Stimulated activated naive CD8-positive, alpha-beta T cell treated with anti-CD3 and anti-CD28 coated beads, Interleukin-15, Interleukin-2, amounts not matched to agents 100 U/mL and 50 U/mL, for 24 hours (primary cell): ENCODE measurements at regions not wholly inside any gene's neighbourhood (a gene's known extent, or its start where the extent isn't known, plus 50 kb on each side); places are given as distances from the start of the nearest gene placed in this dataset.
"Not testable (repeated sequence)": the region's sequence is repeated elsewhere in the genome, so short reads cannot be mapped to it uniquely, and the experiment has no call there.

ENCODE experiments used
- ATAC-seq: fragments of 150-1000 bp; cut with Tn5 transposase; one replicate; pipeline ENCODE4 v1.10.0; 2021
- DNase-seq: peaks from one replicate; pipeline ENCODE4 v3.0.0; 2021

DNA sequence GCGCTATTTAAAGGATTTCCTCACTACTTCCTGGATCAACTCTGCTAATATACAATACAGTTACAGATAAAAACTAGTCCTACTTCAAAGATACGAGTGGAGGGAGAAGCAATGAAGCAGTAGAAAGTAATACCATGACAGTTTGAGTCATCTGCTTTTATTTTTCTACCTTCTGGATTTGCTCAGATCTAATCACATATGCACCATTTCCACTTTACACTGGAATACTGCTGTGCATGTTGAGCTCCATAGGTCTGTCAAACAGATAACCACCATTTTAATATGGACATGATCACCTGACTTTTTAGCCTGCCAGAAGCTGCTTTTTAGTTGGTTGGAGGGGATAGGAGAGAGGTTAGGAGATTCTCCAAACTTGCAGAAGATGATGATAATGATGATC, 92.5 kb downstream of the MMUT start:
- ATAC-seq (no peak), DNase-seq (no peak)

DNA sequence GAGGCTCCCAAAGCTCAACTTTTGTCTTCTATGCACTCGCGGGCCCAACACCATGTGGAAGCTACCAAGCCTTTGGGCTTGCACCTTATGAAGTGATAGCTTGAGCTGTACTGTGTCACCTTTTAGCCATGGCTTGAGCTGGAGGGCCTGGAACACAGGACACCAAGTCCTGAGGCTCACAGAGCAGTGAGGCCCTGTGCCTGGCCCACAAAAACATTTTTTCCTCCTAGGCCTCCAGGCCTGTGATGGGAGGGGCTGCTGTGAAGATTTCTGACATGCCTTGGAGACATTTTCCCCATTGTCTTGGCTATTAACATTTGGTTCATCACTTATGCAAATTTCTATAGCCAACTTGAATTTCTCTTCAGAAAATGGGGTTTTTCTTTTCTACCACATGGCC, 96.5 kb downstream of the MMUT start:
- DNase-seq (no peak), ATAC-seq (no peak)

DNA sequence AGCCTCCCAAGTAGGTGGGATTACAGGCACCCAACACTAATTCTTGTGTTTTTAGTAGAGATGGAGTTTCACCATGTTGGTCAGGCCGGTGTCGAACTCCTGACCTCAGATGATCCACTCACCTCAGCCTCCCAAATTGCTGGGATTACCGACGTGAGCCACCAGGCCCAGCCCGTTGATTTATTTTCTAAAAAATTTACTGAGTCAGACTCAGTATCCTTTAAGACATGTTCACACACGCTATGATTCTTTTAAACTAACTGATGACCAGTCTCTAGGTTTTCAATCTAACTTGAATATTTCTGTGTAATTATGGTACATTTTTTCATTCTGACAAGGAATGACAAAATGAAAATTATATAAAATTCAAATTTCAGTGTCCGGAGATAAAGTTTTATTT, 114.5 kb downstream of the MMUT start:
- DNase-seq, result no peak
- ATAC-seq, result no peak

DNA sequence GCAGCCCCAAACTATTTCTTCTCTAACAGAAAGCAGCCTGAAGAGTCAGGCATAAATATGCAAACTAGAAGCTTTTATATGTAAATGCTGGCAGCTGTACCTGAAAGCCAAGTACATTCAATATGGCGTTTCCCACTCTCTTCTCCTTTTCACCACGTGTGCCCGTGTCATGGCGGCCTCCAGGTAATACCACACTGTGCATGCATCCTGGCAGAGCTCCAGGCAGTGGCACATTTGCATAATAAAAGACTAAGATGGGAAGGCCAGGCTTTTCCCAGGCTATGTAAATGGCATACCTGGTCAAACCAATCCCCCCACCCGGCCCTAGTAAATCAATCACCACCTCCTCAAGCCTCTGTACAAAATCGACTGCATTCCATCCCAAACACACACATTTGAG, 120.6 kb downstream of the MMUT start:
- DNase-seq, result no peak
- ATAC-seq, result no peak

DNA sequence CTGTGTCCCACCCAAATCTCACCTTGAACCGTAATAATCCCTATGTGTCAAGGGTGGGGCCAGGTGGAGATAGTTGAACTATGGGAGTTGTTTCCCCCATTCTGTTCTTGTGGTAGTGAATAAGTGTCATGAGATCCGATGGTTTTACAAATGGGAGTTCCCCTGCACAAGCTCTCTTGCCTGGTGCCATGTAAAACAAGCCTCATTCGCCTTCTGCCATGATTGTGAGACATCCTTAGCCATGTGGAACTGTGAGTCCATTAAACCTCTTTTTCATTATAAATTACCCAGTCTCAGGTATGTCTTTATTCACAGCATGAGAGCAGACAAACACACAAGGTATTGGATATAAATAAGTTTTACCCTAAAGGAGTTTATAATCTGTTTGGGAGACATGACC, 121.2 kb downstream of the MMUT start:
- no peak for ATAC-seq
- DNase-seq, result no peak

DNA sequence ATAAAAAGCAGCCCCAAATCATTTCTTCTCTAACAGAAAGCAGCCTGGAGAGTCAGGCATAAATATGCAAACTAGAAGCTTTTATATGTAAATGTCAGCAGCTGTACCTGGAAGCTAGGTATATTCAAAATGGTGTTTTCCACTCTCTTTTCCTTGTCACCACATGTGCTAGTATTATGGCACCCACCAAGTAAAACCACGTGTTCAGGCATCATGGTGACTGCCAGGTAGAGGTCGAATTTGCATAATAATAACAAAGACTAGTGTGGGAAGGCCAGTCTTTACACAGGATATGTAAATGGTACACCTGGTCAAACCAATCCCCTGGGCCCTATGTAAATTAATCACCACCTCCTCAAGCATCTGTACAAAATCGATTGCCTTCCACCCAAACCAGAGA, 124.0 kb downstream of the MMUT start:
- ATAC-seq, result no peak
- DNase-seq, result no peak

DNA sequence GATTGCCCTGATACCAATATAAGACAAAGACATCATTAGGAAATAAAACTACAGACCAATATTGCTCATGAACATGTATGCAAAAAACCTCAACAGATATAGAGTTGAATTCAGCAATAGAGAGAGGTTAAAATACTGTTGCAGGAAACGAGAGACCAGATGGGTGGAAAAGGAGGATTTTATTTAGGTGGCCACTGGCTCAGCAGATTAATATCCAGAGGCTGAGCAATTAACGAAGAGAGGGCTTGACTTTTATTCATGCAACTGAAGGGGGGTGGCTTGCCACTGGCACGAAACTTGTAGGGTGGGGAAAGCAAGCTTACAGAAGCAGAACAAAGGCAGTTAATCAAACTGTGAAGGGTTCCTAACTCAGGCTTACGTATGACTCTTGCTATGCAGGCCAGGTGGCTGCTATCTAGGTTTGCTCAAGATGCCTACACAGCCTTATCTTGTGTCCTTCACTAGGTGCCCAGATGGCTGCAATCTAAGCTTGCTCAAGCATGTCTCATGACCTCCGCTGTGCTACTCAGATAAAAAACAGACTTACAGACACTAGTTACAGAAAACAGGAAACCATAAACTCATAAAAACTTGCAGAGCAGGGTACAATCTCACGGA, 126.4 kb downstream of the MMUT start:
- ATAC-seq, result no peak
- DNase-seq, result no peak

DNA sequence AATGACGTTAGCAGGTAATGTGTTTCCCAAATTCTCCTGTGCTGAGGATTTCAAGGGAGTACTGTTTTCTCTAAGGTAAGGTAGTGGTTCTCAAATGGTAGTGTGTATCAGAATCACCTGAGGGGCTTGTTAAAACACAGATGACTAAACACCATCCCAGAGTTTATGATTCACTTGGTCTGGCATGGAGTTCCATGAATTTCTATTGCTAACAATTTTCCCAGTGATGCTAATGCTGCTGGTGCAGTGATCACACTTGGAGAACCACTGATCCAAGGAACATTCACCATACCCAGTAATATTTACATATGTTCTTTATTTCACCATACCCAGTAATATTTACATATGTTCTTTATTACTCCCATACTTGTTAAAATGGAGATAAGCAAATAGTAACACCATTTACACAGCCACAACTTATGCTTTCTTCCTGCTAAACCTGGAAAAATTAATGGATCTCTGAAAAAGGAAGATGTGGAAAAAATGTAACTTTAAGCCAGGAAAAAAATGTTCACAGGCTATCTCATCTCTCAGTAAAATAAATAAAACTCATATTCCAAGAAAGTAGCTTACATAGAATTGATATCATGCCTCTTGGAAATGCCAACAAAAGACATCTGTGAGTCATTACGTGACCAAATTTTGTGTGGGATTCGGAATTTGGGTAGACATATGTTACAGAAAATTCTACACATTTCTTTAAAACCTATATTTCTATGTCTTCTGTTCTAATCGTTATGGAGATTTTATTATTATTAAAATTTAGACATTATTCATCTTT, 129.5 kb downstream of the MMUT start:
- DNase-seq (no peak), ATAC-seq (no peak)

DNA sequence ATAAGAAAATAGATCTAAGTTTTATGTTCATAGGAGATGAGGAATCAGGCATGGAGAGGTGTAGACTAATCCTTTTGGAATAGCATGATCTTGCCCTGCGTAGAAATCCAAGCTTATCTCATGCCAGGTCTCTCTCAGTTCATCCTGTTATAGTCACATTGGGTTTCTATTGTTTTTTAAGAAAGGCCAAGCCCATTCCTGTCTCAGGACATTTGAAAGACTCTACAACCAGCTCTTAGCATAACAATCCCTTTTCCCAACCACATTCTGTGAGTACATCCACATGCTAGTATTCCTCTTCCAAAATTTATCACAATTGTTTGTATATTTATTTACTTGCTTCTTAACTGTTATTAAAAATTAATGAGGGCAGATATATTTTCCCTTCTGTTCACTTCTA, 130.3 kb downstream of the MMUT start:
- DNase-seq (no peak), ATAC-seq (no peak)

DNA sequence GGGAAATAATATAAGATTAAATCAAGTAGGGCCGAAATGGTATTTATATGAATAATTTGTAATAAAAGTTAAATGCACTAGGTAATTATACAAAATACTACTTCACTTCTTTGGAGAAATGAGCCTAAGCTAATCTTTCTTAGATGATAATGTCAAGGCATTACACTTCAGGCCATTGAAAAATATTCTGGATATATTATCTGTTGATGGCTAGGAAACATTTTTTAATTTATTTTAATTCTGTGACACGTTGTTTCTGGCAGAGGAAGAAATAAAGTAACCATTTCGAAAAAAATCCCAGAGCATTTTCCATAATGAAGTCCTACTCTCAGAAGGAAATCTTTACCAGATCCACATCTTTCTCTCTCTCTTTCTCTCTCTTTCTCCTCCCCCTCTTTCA, 133.9 kb downstream of the MMUT start:
- ATAC-seq, result no peak
- DNase-seq, result no peak

DNA sequence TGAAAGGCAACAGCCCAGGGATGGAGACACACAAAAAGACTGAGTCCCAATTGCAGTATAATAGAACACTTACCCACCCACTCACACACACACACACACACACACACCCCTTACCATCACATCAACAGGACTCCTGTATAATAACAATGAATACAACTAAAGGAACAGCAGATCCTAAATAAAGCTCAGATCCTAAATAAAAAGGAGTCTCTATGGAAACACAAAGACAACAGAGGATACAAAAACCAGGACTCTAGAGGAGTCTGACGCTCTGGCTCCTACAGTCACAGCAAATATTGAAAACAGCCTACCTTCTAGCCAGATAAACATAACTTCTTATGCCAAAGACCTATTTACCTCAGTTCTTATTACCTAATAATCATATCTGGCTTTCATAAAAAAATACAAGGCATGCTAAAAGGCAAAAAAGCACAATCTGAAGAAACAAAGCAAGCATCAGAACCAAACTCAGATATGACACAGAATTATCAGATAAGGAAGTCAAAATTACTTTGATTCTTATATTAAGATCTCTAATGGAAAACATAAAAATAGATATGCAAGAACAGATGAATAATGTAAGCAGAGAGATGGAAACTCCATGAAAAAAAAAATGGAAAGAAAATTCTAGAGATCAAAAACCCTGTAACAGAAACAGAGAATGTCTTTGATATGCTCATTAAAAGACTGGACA, 134.9 kb downstream of the MMUT start:
- no peak for DNase-seq

DNA sequence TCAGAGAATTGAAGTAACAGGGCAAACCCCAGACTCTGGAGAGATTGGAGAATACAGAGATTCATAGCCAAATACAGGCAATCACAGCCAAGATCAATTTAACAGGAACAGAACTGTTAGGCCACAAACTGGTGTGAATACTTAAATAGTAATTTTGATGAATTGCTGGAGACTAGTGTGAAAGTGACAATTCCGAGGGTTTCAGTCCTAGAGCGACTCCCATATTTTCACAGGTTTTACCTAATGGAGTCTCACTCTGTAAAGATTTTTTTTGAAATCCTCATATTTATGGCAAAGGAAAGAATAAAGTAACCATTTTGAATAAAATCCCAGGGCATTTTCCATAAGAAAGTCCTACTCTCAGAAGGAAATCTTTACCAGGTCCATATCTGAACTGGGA, 135.5 kb downstream of the MMUT start:
- ATAC-seq (no peak), DNase-seq (no peak)

More for the DNA sequence above, 134.9 kb downstream of the MMUT start:
- no peak for ATAC-seq

DNA sequence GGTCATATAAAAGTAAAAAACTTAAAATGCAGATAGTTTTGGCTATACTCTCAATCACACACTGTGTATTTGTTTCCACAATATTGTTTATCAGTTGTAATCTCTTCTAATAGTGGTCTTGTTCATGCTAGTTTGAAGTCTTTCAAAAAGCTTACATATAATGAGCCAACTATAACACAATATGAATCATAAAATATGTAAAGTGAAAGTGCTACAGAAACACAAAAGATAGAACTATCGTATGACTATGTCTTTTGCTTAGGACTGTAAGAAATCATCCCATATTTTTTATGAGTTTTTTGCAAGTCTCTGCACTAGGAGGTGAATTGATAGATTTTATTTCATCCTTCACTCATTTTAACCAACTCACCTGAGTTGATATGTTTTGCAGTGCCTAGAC, 136.0 kb downstream of the MMUT start:
- DNase-seq (no peak), ATAC-seq (no peak)

DNA sequence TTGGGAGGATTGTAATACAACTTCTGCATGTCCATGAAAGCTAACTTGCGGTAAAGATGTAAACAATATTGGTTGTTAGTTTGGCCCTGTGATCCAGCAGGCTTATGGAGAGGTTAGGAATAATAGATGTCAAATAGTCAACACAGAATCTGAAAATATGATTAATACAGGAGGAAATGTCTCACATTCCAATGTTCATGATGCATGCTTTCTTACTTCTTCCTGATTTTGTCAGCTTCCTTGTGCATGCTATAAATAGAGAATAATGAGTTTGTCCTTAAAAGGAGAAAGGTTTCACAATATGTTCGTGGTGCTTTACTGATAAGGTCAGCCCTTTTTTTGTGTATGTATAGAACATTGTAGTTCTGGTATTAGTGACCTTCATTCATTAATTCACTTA, 136.7 kb downstream of the MMUT start:
- DNase-seq (no peak), ATAC-seq (no peak)

DNA sequence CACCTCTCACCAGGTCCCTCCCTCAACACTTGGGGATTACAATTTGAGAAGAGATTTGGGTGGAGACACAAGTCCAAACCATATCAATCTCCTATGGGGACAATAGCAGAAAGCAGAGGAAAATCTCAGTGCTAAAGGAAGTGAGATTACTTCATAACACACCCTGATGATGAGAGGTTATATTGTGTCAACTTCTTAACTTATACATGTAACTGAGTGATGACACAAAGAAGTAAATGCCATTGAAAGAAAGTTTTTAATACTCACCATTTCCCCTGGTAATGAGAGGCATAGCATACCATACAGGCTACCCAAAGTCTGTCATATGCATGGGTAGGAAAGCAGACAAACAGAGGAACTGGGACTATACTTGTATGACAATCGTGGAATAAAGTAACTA, 137.2 kb downstream of the MMUT start:
- DNase-seq (no peak), ATAC-seq (no peak)

DNA sequence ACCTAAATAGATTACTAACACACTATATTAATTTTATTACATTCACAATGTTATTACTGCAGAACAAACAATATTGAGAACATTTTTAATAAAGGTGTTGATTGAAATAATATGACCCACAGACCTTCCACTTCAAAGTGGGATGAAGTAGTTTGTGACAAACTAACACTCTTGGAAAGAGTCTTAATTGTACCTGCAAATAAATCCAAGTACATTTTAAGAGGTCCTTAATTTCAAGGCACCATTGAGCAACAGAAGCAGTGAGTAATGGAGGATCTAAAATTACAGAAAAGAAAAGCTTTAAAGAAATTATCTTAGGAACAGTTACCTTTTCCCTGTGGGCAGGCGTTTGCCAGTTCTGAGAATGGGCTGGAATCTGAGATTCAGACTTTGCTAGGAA, 140.2 kb downstream of the MMUT start:
- DNase-seq, result no peak
- ATAC-seq, result no peak

DNA sequence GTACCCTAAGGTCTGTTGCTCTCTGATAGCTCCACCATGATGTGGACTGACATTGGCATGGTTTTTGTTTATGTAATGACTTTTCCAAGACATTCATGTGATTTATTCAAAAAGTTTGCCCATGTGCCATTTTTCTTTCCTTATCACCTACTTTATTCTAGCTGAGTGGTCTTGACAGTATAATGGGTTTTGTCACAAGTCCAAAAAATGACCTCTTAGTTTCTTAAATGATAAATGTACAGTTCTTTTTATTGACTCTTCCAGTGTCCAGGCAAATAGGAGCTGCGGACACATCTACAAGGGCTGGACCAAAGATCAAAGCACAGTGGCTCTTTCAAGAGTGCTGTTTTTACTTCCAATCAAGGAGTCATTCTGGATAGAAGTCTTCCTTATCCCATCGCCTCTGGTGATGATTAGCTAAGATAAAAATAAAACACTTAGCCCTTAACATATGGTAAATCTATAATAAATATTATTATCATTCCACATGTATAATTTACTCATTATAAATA, 141.4 kb downstream of the MMUT start:
- ATAC-seq, result no peak
- DNase-seq, result no peak

DNA sequence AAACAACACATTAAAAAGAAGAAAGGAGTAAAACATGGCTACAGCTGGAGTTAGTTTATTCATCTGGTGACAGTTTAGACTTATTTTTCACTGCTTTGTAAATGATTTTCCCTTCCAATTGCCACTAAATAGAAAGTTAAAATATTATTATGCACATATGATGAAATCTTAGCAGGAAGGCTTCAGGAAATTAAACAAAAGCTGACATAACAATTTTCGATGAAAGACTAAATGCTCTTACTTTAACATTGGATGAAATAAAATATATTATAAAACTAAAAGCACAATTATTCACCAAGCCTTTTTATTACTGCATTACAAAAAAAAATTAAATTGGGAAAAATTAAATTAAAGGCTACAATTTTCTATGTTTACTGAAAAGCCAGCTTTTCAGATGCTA, 158.0 kb downstream of the MMUT start:
- DNase-seq (no peak), ATAC-seq (no peak)

DNA sequence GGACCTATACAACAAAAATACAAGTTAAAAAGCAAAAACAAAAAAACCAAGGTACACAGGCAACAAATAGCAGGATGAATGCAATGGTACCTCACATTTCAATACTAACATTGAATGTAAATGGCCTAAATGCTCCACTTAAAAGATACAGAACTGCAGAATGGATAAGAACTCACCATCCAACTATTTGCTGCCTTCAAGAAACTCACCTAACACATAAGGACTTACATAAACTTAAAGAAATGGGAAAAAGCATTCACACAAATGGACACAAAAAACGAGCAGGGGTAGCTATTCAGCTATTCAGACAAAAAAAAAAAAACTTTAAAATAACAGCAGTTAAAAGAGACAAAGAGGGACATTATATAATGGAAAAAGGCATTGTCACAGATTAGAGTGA, 158.7 kb downstream of the MMUT start:
- not testable (repeated sequence) for DNase-seq, ATAC-seq

DNA sequence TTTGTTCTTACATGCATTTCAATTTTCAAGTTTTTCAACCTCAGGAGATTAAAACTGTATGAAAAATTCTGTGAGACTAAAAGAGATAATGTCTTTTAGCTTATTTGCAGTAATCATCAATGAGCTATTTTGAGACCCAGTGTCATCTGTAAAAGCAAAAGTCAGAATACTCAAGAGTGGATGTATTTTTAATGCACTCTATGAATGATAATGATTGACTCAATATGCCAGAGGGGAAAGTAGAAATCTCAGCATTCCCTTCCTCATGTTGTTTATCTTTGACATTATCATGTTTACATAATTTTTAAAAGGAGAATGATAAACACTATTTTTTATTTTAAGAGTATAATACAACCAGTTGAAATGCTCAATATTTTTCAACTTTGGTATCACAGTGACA, 162.1 kb downstream of the MMUT start:
- DNase-seq (no peak), ATAC-seq (no peak)

DNA sequence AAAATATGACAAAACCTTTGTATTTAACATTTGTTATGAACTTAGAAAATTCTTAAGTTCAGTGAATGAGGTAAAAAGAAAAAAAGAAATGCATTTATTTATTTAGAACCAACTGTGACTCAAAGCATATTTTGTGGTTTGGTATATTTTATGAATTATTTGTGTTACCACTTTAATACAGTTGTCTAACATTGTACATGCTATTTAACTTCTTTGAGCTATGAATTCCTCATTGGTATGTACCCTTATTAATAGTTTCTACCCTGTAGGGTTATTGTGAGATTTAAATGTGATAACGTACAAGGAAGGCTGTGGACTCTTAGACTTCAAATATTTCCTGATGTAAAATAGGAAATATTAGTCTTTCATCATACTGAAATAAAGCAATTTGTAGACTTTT, 162.6 kb downstream of the MMUT start:
- ATAC-seq, result no peak
- no peak for DNase-seq

DNA sequence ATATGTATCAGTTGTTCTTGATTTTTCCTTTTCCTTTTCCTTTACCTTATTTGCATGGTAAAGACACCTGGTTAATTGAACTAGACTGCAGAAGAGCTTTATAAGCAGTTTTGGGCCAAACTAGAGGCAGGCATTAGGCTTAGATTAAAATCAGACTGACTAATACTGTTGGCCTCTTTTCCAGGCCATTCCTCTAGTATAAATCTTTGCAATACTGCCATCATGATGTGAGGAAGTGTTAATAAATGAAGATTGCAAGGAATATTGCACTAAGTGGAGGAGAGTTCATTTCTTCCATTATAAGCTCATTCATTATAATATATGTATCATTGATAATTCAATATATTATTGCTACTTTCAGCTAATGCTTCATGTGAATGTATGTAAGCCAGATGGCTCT, 163.8 kb downstream of the MMUT start:
- no peak for ATAC-seq

DNA sequence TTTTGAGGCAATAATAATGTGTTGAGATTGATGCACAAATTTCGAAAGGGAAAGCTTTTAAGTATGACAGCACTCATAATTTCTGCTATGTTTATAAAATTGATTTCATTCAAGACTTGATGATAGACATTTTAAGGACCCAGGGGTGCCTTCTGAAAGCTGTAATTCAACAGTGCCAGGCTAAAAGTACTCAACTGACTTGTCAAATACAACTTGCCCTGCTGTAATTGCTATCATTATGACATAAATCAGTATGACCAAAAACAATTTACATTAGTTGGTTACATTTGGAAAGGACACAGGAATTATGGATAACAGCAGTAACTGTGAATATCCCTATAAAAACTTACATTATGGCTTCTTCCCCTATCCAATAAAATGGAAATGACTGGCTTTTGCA, 178.9 kb downstream of the MMUT start:
- DNase-seq, result no peak
- ATAC-seq, result no peak

More for the DNA sequence above, 163.8 kb downstream of the MMUT start:
- no peak for DNase-seq
